A549 (cell line): ENCODE measurements at regions not wholly inside any gene's neighbourhood (a gene's known extent, or its start where the extent isn't known, plus 50 kb on each side); places are given as distances from the start of the nearest gene placed in this dataset.
A peak's percentile ranks its signal among the peaks of the same experiment; 100 is the strongest.

Experiments
- ATAC-seq, 2 experiments: fragments of 200-7000 bp in 1 of 2; fragments of >200 bp in 1 of 2; cut with Nextera tagmentation in 1 of 2; cut with Tn5 transposase in 1 of 2; 3 replicates each; pipeline versions ENCODE4 v1.8.0 to v1.9.1; 2018 to 2020; ENCODE audit warnings: mild to moderate bottlenecking in 1 of 2, moderate library complexity in 1 of 2
- CTCF ChIA-PET: fragments of 300-600 bp; sonication (Branson Sonifier 250); formaldehyde crosslinking; extraction: SDS; loops from one replicate; lab custom pipeline; 2021; ENCODE audit warnings: antibody characterized with exemption, inconsistent platforms; lab: Yijun Ruan, JAX
- POLR2A ChIA-PET: fragments of 350-600 bp; formaldehyde crosslinking; extraction: SDS; loops from one replicate; lab custom pipeline; 2021; ENCODE audit warnings: antibody characterized with exemption, inconsistent platforms; lab: Yijun Ruan, JAX
- DNase-seq, 2 experiments: peaks; one replicate each; pipeline versions ENCODE4 v3.0.0 to v3.0.0-alpha.2; 2011 to 2016; ENCODE audit warnings: low read depth in 1 of 2, low spot score in 1 of 2
- FAIRE-seq: peaks from 2 replicates; lab custom pipeline; 2011; peaks lifted over from hg19 to GRCh38; lab: Jason Lieb, UNC
- H3K27ac ChIP-seq, 2 experiments: fragments of >200 bp; sonication (Bioruptor Twin); formaldehyde crosslinking; 3 replicates each; pipeline ENCODE4 v1.5.1; 2016 to 2017
- H3K4me1 ChIP-seq: fragments of >200 bp; sonication (Bioruptor Twin); formaldehyde crosslinking; 3 replicates; pipeline ENCODE4 v1.6.1; 2016
- H3K4me2 ChIP-seq: fragments of >200 bp; sonication (Bioruptor Twin); formaldehyde crosslinking; 3 replicates; pipeline ENCODE4 v1.6.1; 2016
- H3K4me3 ChIP-seq: fragments of >200 bp; sonication (Bioruptor Twin); formaldehyde crosslinking; 3 replicates; pipeline ENCODE4 v1.5.1; 2016
- H3K9me3 ChIP-seq: fragments of >200 bp; sonication (Bioruptor Twin); formaldehyde crosslinking; 3 replicates; pipeline ENCODE4 v1.6.1; 2016
- ATOH8 ChIP-seq: fragments of 250-450 bp; sonication (Bioruptor Pico); IDR thresholded peaks from 2 replicates; pipeline ENCODE4 v1.5.0; 2020; ENCODE audit warnings: low read depth, mild to moderate bottlenecking, moderate library complexity
- BCL3 ChIP-seq: fragments of >200 bp; sonication (Bioruptor Twin); formaldehyde crosslinking; IDR thresholded peaks from 3 replicates; pipeline ENCODE4 v1.6.1; 2016
- BHLHE40 ChIP-seq: IDR thresholded peaks from 2 replicates; pipeline ENCODE4 v1.6.1; 2012; ENCODE audit warnings: low read depth, low read length, inconsistent platforms
- E2F6 ChIP-seq: IDR thresholded peaks from 2 replicates; pipeline ENCODE4 v1.6.1; 2012; ENCODE audit warnings: low read depth, borderline replicate concordance
- EP300 ChIP-seq, 2 experiments: fragments of >200 bp; sonication (Bioruptor Twin); formaldehyde crosslinking; IDR thresholded peaks; 2 replicates in 1 of 2; 3 replicates in 1 of 2; pipeline ENCODE4 v1.6.1; 2016 to 2017
- FOSB ChIP-seq: fragments of 250-450 bp; sonication (Bioruptor Pico); IDR thresholded peaks from 2 replicates; pipeline ENCODE4 v1.5.0; 2020; ENCODE audit warnings: mild to moderate bottlenecking, moderate library complexity
- HES2 ChIP-seq: fragments of >200 bp; sonication (Bioruptor Twin); formaldehyde crosslinking; IDR thresholded peaks from 2 replicates; pipeline ENCODE4 v1.6.1; 2016
- HMGXB4 ChIP-seq: fragments of 250-450 bp; sonication (Bioruptor Pico); IDR thresholded peaks from 2 replicates; pipeline ENCODE4 v1.5.0; 2021; ENCODE audit warnings: mild to moderate bottlenecking, moderate library complexity, borderline replicate concordance
- HOXB13 ChIP-seq: fragments of 250-450 bp; sonication (Bioruptor Pico); IDR thresholded peaks from 2 replicates; pipeline ENCODE4 v1.5.0; 2020; ENCODE audit warnings: low read depth, mild to moderate bottlenecking, moderate library complexity
- HOXB5 ChIP-seq: fragments of 250-450 bp; sonication (Bioruptor Pico); IDR thresholded peaks from 2 replicates; pipeline ENCODE4 v1.5.0; 2020; ENCODE audit warnings: mild to moderate bottlenecking, moderate library complexity
- KDM5A ChIP-seq: fragments of 200-600 bp; sonication (generic); IDR thresholded peaks from 2 replicates; pipeline ENCODE4 v1.6.1; 2016; ENCODE audit warnings: antibody characterized with exemption, mild to moderate bottlenecking
- MYC ChIP-seq: IDR thresholded peaks from 2 replicates; pipeline ENCODE4 v1.6.1; 2012; ENCODE audit warnings: mild to moderate bottlenecking, inconsistent platforms, low read length, improper control_type of control experiment, borderline replicate concordance
- NFE2L2 ChIP-seq: fragments of 150-350 bp; conservative IDR thresholded peaks from 2 replicates; pipeline ENCODE4 v1.6.1; 2014; ENCODE audit warnings: low read length
- NPAS2 ChIP-seq: fragments of 250-450 bp; sonication (Bioruptor Pico); IDR thresholded peaks from 2 replicates; pipeline ENCODE4 v1.8.0; 2022; ENCODE audit warnings: mild to moderate bottlenecking, moderate library complexity, borderline replicate concordance
- NR3C1 ChIP-seq: fragments of >200 bp; sonication (Bioruptor Twin); formaldehyde crosslinking; IDR thresholded peaks from 3 replicates; pipeline ENCODE4 v1.6.1; 2017
- PBX3 ChIP-seq: IDR thresholded peaks from 2 replicates; pipeline ENCODE4 v1.6.1; 2012
- POLR2A ChIP-seq: IDR thresholded peaks from 2 replicates; pipeline ENCODE4 v1.6.1; 2012; ENCODE audit warnings: mild to moderate bottlenecking, low read length
- RNF2 ChIP-seq: fragments of 200-600 bp; sonication (generic); IDR thresholded peaks from 2 replicates; pipeline ENCODE4 v1.6.1; 2016; ENCODE audit warnings: low read depth, mild to moderate bottlenecking, antibody characterized with exemption, moderate library complexity, borderline replicate concordance
- TP53 ChIP-seq: fragments of 250-450 bp; sonication (Bioruptor Pico); IDR thresholded peaks from 2 replicates; pipeline ENCODE4 v1.5.0; 2021; ENCODE audit warnings: mild to moderate bottlenecking, moderate library complexity
- ZNF302 ChIP-seq: fragments of 250-450 bp; sonication (Bioruptor Pico); IDR thresholded peaks from 2 replicates; pipeline ENCODE4 v1.9.0; 2021; ENCODE audit warnings: inconsistent platforms, mild to moderate bottlenecking, moderate library complexity
- WGBS: methylation state at CpG from one replicate; pipeline ENCODE4 v1.1.6; 2017; ENCODE audit errors: missing lambda C conversion rate; 5-methylcytosine and 5-hydroxymethylcytosine counted together

- H3K4me3 ChIP-seq = no peak overlapping the region
- POLR2A ChIA-PET = no interaction called here
- DNase-seq (peak in 1 of 2 experiments; percentile 34), FAIRE-seq (no peak), ATAC-seq (peak in 1 of 2 experiments; percentile 58; a peak in 2 of 6 replicates)
- no peaks in the 10 kb centered on the region for H3K4me1 ChIP-seq
- H3K9me3 ChIP-seq = no peaks in the 10 kb centered on the region
- CTCF ChIA-PET = interaction anchor here (0.6 kb wide), 1 partner anchor 53 kb away, joined by 3 read pairs; no protein-coding TSS in a partner anchor
- no peak overlapping the region for H3K27ac ChIP-seq
- TF ChIP-seq FOSB (CRISPR knock-in tag) = no peak
- no peak for TF ChIP-seq HOXB13 (CRISPR knock-in tag)
- TF ChIP-seq E2F6 = no peak
- TF ChIP-seq NR3C1 = no peak
- no peak for TF ChIP-seq HMGXB4 (CRISPR knock-in tag)
- TF ChIP-seq ZNF302 = no peak
- no peak for TF ChIP-seq PBX3
- TF ChIP-seq KDM5A = no peak
- TF ChIP-seq NPAS2 (CRISPR knock-in tag) = no peak
- TF ChIP-seq MYC = no peak
- no peak for TF ChIP-seq HOXB5 (CRISPR knock-in tag)
- TF ChIP-seq BCL3 = no peak
- no peak overlapping the region for H3K4me2 ChIP-seq
- 26% methylated on average over 6 of the region's 6 CpGs for WGBS
Measured at GRCh38 chr12:118541934-118542333, 165.6 kb downstream of the SUDS3 start.

GRCh38 chr12:118543651-118544050 is 167.3 kb downstream of the SUDS3 start:
- ChIA-PET POLR2A (no interaction called here), CTCF (interaction anchor here (0.6 kb wide), 1 partner anchor 383 kb away, joined by 3 read pairs; no protein-coding TSS in a partner anchor)
- no peak overlapping the region for H3K27ac ChIP-seq
- no peak overlapping the region for H3K4me3 ChIP-seq
- FAIRE-seq = no peak
- 27% methylated on average over 4 of the region's 4 CpGs for WGBS
- ATAC-seq = no peak
- H3K4me2 ChIP-seq = no peak overlapping the region
- H3K4me1 ChIP-seq = no peaks in the 10 kb centered on the region
- no peak for DNase-seq
- no peaks in the 10 kb centered on the region for H3K9me3 ChIP-seq
- TF ChIP-seq POLR2A (no peak), NFE2L2 (no peak), RNF2 (no peak), HMGXB4 (CRISPR knock-in tag) (no peak), MYC (no peak), ATOH8 (CRISPR knock-in tag) (no peak), EP300 (IDR thresholded peaks at IDR 0.05) (no peak), NPAS2 (CRISPR knock-in tag) (no peak), TP53 (CRISPR knock-in tag) (no peak), BHLHE40 (no peak), HES2 (no peak)
